ENCODE measurements at regions not wholly inside any gene's neighbourhood (a gene's known extent, or its start where the extent isn't known, plus 50 kb on each side); places are given as distances from the start of the nearest gene placed in this dataset.

DNA sequence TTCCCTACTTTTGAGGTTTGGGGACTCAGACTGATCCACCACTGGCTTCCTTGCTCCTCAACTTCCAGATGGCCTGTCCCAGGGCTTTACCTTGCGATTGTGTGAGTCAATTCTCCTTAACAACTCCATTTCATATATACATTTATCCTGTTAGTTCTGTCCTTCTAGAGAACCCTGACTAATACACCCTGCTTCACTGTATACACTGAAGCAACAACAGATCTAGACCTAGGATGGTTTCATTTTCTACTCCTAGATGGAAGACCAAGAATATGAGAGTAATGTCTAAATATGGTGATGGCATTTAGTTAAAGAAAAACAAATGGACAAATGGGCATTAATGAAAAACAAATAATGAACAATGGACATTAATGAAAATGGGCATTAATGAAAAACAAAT, 225.6 kb downstream of the LMBRD1 start:
- Histone ChIP-seq H3K27ac (ENCODE audit: extremely low read depth, low read depth, low read length) (no peak overlapping the region), H3K36me3 (ENCODE audit: control insufficient read depth, insufficient read depth, low read length) (no peaks in the 10 kb centered on the region), H4K20me1 (replicated peaks; ENCODE audit: control insufficient read depth, insufficient read depth, low read length) (no peaks in the 10 kb centered on the region), H3K9me1 (ENCODE audit: control insufficient read depth, insufficient read depth, low read length) (no peaks in the 10 kb centered on the region), H3K4me2 (ENCODE audit: insufficient read depth, low read length) (no peak overlapping the region), H2AFZ (ENCODE audit: low read depth, low read length) (no peak overlapping the region), H3K4me1 (replicated peaks in 1 of 2; ENCODE audit: control insufficient read depth in 2 of 2, insufficient read depth in 2 of 2, low read length in 2 of 2) (no peaks in the 10 kb centered on the region), H3K9ac (ENCODE audit: insufficient read depth in 1 of 2, low read depth in 2 of 2, low read length in 2 of 2) (no peak overlapping the region), H3K9me3 (replicated peaks; ENCODE audit: control insufficient read depth, insufficient read depth, low read depth, low read length) (0 out of 2 replicates have a peak, but pooled peaks cover 2% of the 10 kb centered on the region), H3K79me2 (ENCODE audit: control insufficient read depth, insufficient read depth, low read length) (no peaks in the 10 kb centered on the region), H3K4me3 (no peak overlapping the region), H3K27me3 (ENCODE audit: control insufficient read depth in 2 of 2, insufficient read depth in 2 of 2, low read length in 2 of 2) (no peaks in the 10 kb centered on the region)
- no peak for FAIRE-seq
- BruUV-seq (replicated peaks), result no TSS peak
- intact Hi-C loops (cut with micrococcal nuclease) (no loop called here), in situ Hi-C loops (cut with MboI) (no loop called here)
- WGBS (ENCODE audit: insufficient coverage, low coverage, missing lambda C conversion rate), result 0% methylated on average over 1 of the region's 1 CpG
- CTCF ChIA-PET (ENCODE audit: low intra/inter-chr PET ratio), result no interaction called here
- ATAC-seq, result no peak
- POLR2A ChIA-PET, result no interaction called here
- TF ChIP-seq, protein P1, sequence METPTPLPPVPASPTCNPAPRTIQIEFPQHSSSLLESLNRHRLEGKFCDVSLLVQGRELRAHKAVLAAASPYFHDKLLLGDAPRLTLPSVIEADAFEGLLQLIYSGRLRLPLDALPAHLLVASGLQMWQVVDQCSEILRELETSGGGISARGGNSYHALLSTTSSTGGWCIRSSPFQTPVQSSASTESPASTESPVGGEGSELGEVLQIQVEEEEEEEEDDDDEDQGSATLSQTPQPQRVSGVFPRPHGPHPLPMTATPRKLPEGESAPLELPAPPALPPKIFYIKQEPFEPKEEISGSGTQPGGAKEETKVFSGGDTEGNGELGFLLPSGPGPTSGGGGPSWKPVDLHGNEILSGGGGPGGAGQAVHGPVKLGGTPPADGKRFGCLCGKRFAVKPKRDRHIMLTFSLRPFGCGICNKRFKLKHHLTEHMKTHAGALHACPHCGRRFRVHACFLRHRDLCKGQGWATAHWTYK (CRISPR knock-in tag; IDR thresholded peaks at IDR 0.05), result no peak
- no peak for TF ChIP-seq TGIF2 (CRISPR knock-in tag; IDR thresholded peaks at IDR 0.05)
- TF ChIP-seq, protein P2, sequence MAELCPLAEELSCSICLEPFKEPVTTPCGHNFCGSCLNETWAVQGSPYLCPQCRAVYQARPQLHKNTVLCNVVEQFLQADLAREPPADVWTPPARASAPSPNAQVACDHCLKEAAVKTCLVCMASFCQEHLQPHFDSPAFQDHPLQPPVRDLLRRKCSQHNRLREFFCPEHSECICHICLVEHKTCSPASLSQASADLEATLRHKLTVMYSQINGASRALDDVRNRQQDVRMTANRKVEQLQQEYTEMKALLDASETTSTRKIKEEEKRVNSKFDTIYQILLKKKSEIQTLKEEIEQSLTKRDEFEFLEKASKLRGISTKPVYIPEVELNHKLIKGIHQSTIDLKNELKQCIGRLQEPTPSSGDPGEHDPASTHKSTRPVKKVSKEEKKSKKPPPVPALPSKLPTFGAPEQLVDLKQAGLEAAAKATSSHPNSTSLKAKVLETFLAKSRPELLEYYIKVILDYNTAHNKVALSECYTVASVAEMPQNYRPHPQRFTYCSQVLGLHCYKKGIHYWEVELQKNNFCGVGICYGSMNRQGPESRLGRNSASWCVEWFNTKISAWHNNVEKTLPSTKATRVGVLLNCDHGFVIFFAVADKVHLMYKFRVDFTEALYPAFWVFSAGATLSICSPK (IDR thresholded peaks at IDR 0.05; ENCODE audit: borderline replicate concordance), result no peak
- TF ChIP-seq, protein P3, sequence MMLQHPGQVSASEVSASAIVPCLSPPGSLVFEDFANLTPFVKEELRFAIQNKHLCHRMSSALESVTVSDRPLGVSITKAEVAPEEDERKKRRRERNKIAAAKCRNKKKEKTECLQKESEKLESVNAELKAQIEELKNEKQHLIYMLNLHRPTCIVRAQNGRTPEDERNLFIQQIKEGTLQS (IDR thresholded peaks at IDR 0.05), result no peak
- TF ChIP-seq, protein P3 (CRISPR knock-in tag; conservative IDR thresholded peaks at IDR 0.05), result no peak
- no peak for TF ChIP-seq KLF1 (tag; IDR thresholded peaks at IDR 0.05)
- TF ChIP-seq CXXC5 (CRISPR knock-in tag; IDR thresholded peaks at IDR 0.05), result no peak
- TF ChIP-seq, protein P4, sequence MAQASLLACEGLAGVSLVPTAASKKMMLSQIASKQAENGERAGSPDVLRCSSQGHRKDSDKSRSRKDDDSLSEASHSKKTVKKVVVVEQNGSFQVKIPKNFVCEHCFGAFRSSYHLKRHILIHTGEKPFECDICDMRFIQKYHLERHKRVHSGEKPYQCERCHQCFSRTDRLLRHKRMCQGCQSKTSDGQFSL (CRISPR knock-in tag; IDR thresholded peaks at IDR 0.05), result no peak
- TF ChIP-seq, protein P4 (tag; IDR thresholded peaks at IDR 0.05), result no peak
- TF ChIP-seq ZNF311 (CRISPR knock-in tag; IDR thresholded peaks at IDR 0.05), result no peak
- no peak for TF ChIP-seq ZNF76 (CRISPR knock-in tag; IDR thresholded peaks at IDR 0.05; ENCODE audit: borderline replicate concordance)
- no peak for DNase-seq (ENCODE audit: extremely low read depth in 1 of 4, low spot score in 3 of 4)
